ENCODE measurements at regions not wholly inside any gene's neighbourhood (a gene's known extent, or its start where the extent isn't known, plus 50 kb on each side); places are given as distances from the start of the nearest gene placed in this dataset.

DNA sequence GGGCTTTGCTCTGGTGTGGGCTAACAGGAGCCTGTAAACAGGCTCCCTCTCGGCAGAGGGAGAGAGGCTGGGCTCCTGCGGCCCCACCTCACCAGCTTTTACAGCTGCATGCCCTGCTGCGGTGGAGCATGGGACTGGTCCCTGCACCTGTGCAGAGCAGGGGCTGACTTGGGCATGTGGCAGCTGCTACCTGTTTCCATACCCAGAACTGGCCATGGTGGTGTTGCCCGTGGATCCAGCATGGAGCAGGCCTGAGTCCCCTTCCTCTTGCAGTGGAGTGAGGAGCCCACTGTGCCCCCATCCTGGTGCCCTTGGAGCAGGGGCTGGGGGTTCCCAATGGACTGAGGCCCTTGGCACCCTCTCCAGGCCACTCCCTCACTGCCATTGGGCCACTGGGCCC, 91.9 kb upstream of the MGMT start:
- DNase-seq: no peak
- H3K27me3 Mint-ChIP-seq (ENCODE audit: low read depth, poor library complexity): peaks cover 10% of the 10 kb centered on the region
- no peak overlapping the region for H3K4me3 Mint-ChIP-seq
- H3K27ac Mint-ChIP-seq: no peak overlapping the region
- no peaks in the 10 kb centered on the region for H3K36me3 Mint-ChIP-seq (ENCODE audit: low read depth)
- TF ChIP-seq, protein P1, sequence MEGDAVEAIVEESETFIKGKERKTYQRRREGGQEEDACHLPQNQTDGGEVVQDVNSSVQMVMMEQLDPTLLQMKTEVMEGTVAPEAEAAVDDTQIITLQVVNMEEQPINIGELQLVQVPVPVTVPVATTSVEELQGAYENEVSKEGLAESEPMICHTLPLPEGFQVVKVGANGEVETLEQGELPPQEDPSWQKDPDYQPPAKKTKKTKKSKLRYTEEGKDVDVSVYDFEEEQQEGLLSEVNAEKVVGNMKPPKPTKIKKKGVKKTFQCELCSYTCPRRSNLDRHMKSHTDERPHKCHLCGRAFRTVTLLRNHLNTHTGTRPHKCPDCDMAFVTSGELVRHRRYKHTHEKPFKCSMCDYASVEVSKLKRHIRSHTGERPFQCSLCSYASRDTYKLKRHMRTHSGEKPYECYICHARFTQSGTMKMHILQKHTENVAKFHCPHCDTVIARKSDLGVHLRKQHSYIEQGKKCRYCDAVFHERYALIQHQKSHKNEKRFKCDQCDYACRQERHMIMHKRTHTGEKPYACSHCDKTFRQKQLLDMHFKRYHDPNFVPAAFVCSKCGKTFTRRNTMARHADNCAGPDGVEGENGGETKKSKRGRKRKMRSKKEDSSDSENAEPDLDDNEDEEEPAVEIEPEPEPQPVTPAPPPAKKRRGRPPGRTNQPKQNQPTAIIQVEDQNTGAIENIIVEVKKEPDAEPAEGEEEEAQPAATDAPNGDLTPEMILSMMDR (IDR thresholded peaks at IDR 0.05): no peak
- H3K4me1 Mint-ChIP-seq: peaks cover 16% of the 10 kb centered on the region
- H3K9me3 Mint-ChIP-seq: no peaks in the 10 kb centered on the region

DNA sequence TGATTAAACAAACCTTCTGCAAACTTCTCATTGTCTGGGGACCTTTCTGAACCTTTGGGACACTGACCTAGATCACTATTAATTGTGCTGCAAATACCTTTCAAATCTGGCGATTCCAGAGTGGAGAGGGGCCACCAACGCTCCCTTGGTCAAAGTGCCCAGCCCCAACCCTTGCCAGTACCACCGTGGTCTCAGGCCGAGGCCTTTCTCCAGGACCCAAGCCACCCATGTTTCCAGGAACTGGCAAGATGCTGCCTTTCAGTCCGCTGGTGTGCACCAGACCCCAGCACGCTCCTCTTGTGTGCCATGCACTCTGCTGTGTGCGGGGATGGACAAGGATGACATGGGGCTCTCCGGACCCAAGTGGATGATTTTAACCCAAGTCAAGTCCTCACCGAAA, 91.1 kb upstream of the MGMT start:
- Mint-ChIP-seq H3K27me3 (ENCODE audit: low read depth, poor library complexity) (peaks cover 8% of the 10 kb centered on the region), H3K27ac (no peak overlapping the region), H3K4me3 (no peak overlapping the region), H3K4me1 (peaks cover 16% of the 10 kb centered on the region), H3K9me3 (no peaks in the 10 kb centered on the region), H3K36me3 (ENCODE audit: low read depth) (no peaks in the 10 kb centered on the region)
- TF ChIP-seq, protein P1 (IDR thresholded peaks at IDR 0.05): no peak
- no peak for DNase-seq

DNA sequence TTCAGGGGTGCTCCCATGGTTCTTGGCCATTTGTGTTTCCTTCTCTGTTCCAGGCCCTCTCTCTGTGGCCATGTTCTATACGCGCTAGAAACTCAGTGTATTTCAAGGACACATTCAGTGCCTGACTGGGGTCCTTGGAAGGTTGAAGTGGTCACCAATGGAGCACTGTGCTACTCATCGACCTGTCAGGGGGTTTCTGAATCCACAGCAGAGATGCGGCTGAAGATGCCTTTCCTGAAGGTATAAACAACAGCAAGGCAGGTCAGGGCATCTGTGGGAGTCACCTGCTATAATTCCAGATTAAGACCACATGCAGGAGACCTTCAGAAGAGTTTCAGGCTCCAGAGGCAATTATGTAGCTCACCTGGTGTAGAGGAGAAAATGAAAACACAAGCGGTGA, 86.8 kb upstream of the MGMT start:
- Mint-ChIP-seq H3K9me3 (no peaks in the 10 kb centered on the region), H3K27ac (no peak overlapping the region), H3K27me3 (ENCODE audit: low read depth, poor library complexity) (peaks cover 8% of the 10 kb centered on the region), H3K4me3 (no peak overlapping the region), H3K36me3 (ENCODE audit: low read depth) (no peaks in the 10 kb centered on the region), H3K4me1 (no peaks in the 10 kb centered on the region)
- DNase-seq: no peak
- TF ChIP-seq, protein P1 (IDR thresholded peaks at IDR 0.05): no peak

DNA sequence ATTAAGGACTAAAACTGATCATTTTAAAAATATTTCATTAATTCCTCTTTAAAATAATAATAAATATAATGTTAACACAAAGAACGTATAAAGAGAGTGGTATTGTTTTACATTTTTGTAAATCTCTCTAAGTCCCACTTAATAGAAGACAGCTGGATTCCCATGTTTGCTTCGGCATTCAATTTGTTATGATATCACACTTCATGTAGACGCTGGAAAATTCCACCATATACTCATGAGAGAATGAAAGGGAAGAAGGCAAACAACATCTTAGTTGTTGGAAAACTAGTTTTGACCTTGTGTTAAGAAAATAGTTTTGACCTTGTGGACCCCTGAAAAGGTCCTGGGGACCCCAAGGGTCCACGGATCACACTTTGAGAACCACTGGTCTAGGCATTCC, 85.3 kb upstream of the MGMT start:
- TF ChIP-seq, protein P1 (IDR thresholded peaks at IDR 0.05): no peak
- H3K27me3 Mint-ChIP-seq (ENCODE audit: low read depth, poor library complexity): peaks cover 11% of the 10 kb centered on the region
- H3K36me3 Mint-ChIP-seq (ENCODE audit: low read depth): no peaks in the 10 kb centered on the region
- H3K9me3 Mint-ChIP-seq: no peaks in the 10 kb centered on the region
- H3K4me3 Mint-ChIP-seq: no peak overlapping the region
- H3K27ac Mint-ChIP-seq: no peak overlapping the region
- no peaks in the 10 kb centered on the region for H3K4me1 Mint-ChIP-seq
- no peak for DNase-seq

DNA sequence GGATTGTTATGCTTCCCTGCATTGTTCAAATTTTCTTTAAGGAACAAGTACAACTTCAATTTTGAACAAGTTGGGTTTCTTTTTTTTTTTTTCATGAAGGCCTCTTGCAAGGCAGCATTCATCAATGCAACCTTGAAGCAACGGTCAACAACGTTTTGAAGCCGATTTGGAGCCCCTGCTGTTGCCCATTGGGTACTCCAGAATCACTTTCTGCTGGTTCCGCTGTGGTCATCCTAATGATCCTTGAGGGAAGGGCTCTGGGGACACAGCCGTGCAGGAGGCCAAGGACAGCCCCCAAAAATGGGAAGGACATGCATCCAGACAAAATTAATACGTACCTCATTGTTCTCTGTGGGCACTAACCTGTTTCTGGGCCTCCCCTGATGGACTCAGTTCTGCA, 84.6 kb upstream of the MGMT start:
- DNase-seq: no peak
- no peaks in the 10 kb centered on the region for H3K9me3 Mint-ChIP-seq
- no peak overlapping the region for H3K27ac Mint-ChIP-seq
- no peaks in the 10 kb centered on the region for H3K36me3 Mint-ChIP-seq (ENCODE audit: low read depth)
- H3K4me1 Mint-ChIP-seq: no peaks in the 10 kb centered on the region
- TF ChIP-seq, protein P1 (IDR thresholded peaks at IDR 0.05): no peak
- no peak overlapping the region for H3K4me3 Mint-ChIP-seq
- H3K27me3 Mint-ChIP-seq (ENCODE audit: low read depth, poor library complexity): peaks cover 11% of the 10 kb centered on the region

DNA sequence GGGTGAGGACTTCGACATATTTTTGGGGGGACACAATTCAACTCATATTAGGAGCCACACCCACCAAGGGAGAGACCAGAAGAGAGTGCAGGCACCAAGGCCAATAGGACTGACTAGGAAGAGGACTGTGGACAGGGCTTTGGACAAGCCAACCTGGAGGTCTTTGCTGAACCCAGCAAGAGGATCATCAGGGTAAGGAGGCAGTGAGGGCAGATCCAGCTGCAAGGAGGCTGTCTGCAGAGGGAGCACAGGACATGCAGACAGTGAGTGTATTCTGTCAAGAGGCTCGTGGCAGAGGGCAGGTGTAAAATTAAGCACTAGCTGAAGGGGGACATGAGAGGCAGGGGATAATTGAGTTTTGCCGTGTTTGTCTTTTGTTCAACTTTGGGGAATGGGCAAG, 83.4 kb upstream of the MGMT start:
- Mint-ChIP-seq H3K4me3 (no peak overlapping the region), H3K9me3 (no peaks in the 10 kb centered on the region), H3K27ac (no peak overlapping the region), H3K4me1 (no peaks in the 10 kb centered on the region), H3K36me3 (ENCODE audit: low read depth) (no peaks in the 10 kb centered on the region), H3K27me3 (ENCODE audit: low read depth, poor library complexity) (peaks cover 6% of the 10 kb centered on the region)
- TF ChIP-seq, protein P1 (IDR thresholded peaks at IDR 0.05): no peak
- no peak for DNase-seq
